HG03039 (cell line): ENCODE measurements at regions not wholly inside any gene's neighbourhood (a gene's known extent, or its start where the extent isn't known, plus 50 kb on each side); places are given as distances from the start of the nearest gene placed in this dataset.
"Not testable (repeated sequence)": the region's sequence is repeated elsewhere in the genome, so short reads cannot be mapped to it uniquely, and the experiment has no call there.

Experiments
- ATAC-seq: cut with Tn5 transposase; IDR thresholded peaks from one replicate; pipeline ENCODE4 v1.9.1; 2021; ENCODE audit warnings: mild to moderate bottlenecking, moderate library complexity; ENCODE audit not compliant: unreplicated experiment

- ATAC-seq = no peak
Observed at GRCh38 chr6:27550692-27551091, 77.8 kb upstream of the ZNF184 start.

DNA sequence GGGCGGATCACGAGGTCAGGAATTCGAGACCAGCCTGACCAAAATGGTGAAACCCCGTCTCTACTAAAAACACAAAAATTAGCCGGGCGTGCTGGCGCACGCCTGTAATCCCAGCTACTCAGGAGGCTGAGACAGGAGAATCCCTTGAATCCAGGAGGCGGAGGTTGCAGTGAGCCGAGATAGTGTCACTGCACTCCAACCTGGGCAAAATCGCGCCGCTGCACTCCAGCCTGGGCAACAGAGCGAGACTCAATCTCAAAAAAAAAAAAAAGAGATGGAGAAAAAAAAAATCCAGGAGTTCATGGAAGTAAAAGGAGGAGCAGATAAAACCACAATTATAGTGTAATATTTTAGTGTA is 76.3 kb upstream of the ZNF184 start:
- not testable (repeated sequence) for ATAC-seq

DNA sequence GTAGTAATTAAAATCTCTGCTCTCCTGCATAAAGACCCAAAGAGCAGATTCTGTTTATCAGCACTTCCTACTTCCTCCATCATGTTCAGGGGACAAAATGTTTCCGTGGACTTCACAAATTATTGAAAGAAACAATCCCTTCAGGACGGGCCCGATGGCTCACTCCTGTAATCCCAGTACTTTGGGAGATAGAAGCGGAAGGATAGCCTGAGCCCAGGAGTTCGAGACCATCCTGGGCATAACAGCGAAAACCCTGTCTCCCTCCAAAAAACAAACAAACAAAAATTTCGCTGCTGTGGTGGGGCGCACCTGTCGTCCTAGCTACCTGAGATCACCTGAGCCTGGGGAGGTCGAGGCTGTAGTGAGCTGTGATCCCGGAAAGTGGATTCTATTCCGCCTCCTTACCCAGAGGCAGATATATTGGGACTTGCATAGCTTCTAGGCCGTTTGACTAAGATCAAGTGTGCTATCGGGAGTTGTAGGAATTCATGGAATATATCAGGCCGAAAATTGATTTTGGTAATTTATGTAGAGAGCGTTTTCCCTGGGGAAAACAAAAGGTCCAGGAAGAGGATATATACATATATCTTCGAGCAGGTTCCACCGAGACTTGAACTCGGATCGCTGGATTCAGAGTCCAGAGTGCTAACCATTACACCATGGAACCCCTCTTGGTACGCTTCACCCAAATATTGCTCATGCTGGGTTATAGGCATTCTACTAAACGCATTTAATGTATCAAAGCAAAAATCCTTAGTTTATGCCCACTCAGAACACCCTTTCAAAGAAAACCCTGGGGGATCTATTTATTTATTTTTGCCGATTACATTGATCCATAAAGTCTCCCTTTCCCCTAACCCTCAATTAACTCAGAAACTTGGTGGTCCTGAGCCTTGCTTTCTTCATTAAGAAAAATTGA is 74.5 kb upstream of the ZNF184 start:
- no peak for ATAC-seq

DNA sequence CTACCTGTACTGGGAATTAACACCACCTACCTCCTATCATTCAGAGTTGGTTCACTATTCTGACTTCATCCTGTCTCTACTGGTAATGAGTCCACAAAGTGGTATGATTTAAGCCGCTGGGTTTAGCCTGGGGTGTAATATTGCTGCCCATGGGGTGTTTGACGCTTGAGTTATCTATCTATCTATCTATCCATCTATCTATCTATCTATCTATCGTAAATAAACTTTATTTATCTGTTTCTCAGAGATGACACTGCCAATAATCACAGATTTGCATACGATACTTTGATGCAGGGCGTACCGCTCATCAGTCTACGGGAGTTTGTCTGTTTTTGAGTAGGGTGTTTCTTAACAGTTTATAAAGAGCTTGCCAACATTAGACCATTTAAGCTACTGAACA is 73.6 kb upstream of the ZNF184 start:
- ATAC-seq = no peak

- ATAC-seq = no peak
Observed at GRCh38 chr6:27545271-27546046, 72.6 kb upstream of the ZNF184 start.

- ATAC-seq = no peak
Observed at GRCh38 chr6:27544612-27545260, 71.8 kb upstream of the ZNF184 start.

DNA sequence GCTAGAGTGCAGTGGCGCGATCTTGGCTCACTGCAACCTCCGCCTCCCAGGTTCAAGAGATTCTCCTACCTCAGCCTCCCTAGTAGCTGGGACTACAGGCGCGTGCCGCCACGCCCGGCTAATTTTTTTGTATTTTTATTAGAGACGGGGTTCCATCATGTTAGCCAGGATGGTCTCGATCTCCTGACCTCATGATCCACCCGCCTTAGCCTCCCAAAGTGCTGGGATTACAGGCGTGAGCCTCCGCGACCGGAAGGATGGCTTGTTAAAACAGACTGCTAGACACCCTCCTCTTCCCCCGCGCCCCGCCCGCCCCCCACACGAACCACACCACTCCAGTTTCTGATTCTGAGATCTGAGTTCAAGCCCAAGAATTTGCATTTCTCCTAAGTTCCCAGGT is 71.2 kb upstream of the ZNF184 start:
- not testable (repeated sequence) for ATAC-seq

GRCh38 chr6:27542485-27542884 is 69.6 kb upstream of the ZNF184 start:
- ATAC-seq = no peak

- ATAC-seq = no peak
Observed at GRCh38 chr6:27541933-27542297, 69.0 kb upstream of the ZNF184 start.

GRCh38 chr6:27541212-27541932 is 68.5 kb upstream of the ZNF184 start:
- ATAC-seq = no peak

DNA sequence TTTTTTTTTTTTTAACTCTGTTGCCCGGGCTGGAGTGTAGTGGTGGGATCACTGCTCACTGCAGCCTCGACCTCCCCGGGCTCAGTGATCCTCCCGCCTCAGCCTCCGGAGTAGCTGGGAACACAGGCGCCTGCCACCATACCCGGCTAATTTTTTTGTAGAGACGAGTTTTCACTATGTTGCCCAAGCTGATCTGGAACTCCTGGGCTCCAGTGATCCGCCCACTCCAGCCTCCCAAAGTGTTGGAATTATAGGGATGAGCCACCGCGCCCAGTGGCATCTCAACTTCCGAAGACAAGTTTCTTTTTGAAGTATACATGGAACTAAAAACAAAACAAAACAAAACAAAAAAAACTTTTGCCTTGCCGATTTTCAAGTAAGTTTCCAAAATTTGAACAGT is 66.6 kb upstream of the ZNF184 start:
- no peak for ATAC-seq

DNA sequence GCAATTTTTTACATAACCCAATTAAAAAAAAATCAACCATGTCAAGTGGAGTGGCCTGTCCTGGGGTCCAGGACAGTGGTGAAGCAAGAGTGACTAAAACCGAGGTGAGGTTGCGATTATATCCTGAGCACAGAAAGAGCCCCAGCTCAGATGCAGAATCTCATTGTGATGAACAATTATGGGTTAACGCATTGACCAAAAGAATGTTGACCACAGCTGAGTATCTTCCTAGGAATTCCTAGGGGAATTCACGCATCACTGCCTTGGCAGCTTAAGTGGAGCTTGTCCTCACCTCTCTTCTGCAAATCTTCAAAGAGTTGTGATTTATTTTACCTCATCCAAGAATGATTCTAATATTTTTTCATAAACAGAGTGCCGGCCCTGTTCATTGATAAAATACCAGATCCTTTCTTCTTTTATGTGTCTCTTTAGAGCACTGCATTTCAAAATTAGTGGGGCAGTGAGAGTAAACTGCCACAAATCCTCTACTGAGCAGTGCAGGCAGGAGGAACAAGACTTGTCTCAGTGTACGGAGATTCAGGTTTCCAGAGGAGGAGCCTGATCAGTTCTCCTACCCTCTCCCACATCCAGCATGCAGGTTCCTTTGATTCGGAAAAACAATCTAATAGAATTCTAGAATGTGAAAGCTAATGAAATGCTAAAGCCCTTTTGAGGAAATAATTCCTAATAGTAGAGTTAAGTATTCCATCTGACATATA is 60.1 kb upstream of the ZNF184 start:
- no peak for ATAC-seq

DNA sequence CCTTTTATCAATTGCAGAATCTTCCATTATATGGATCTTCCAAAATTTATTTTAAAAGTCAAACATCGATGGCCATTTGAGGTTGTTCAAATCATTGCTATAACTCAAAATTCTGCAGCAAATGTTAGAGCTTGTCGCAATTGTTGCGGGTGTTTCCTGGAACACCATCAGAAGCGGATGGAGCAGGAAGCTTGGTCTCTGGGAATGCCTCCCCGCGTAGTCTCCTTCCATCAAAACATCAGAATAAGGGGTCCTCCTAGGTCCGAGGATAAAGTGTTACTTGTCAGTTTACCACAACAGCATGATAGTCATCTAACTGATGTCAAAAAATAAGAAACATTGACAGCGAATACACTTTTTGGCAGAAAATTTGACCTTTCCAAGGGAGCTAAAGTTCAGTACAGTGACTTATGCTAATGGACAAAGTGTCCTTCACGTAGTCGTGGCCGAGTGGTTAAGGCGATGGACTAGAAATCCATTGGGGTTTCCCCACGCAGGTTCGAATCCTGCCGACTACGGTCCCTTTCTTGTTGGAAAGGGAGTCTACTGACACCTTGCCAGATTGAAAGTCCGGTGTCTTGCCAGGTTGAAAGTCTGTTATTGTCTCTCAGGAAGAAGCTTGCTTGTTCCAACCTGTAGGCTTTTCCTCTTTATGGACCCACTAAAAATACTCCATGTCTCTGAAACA is 59.0 kb upstream of the ZNF184 start:
- no peak for ATAC-seq

DNA sequence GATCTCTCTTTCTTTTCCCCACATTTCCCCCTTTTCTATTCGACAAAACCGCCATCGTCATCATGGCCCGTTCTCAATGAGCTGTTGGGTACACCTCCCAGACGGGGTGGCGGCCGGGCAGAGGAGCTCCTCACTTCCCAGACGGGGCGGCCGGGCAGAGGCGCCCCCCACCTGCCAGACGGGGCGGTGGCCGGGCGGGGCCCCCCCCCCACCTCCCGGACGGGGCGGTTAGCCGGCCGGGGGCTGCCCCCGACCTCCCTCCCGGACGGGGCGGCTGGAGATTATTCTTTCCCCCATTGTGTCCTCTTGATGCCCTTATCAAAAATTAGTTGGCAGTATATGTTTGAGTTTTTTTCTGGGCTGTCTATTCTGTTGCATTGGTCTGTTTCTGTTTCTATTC is 56.9 kb upstream of the ZNF184 start:
- ATAC-seq = not testable (repeated sequence)

GRCh38 chr6:27528714-27529113 is 55.8 kb upstream of the ZNF184 start:
- no peak for ATAC-seq
